Breast epithelium (tissue), 3 donors: ENCODE measurements at regions not wholly inside any gene's neighbourhood (a gene's known extent, or its start where the extent isn't known, plus 50 kb on each side); places are given as distances from the start of the nearest gene placed in this dataset.

ENCODE experiments used
- CTCF ChIP-seq, 3 donors: fragments of 450-650 bp; IDR thresholded peaks; one replicate each; pipeline ENCODE4 v1.5.1; 2016 to 2017; ENCODE audit warnings: antibody characterized with exemption in 3 of 3, mild to moderate bottlenecking in 3 of 3, moderate library complexity in 3 of 3
- POLR2A ChIP-seq: fragments of 450-650 bp; IDR thresholded peaks from one replicate; pipeline ENCODE4 v1.6.1; 2016; ENCODE audit warnings: antibody characterized with exemption, mild to moderate bottlenecking, moderate library complexity

GRCh38 chr7:84911077-84911476 is 275.8 kb downstream of the SEMA3D start:
- TF ChIP-seq CTCF (IDR thresholded peaks at IDR 0.05), result no peak
- no peak for TF ChIP-seq POLR2A
